Keratinocyte (primary cell): ENCODE measurements at regions not wholly inside any gene's neighbourhood (a gene's known extent, or its start where the extent isn't known, plus 50 kb on each side); places are given as distances from the start of the nearest gene placed in this dataset.

ENCODE experiments used
- DNase-seq: peaks from one replicate; pipeline ENCODE4 v3.0.0-alpha.2; 2011; ENCODE audit warnings: low read depth, missing footprints, low spot score
- FAIRE-seq: peaks from 2 replicates; lab custom pipeline; 2011; peaks lifted over from hg19 to GRCh38; lab: Jason Lieb, UNC
- H2AFZ ChIP-seq: 2 replicates; pipeline ENCODE4 v1.6.0; 2012; ENCODE audit warnings: low read length, control low read depth, inconsistent platforms; ENCODE audit not compliant: control insufficient read depth
- H3K27ac ChIP-seq: 2 replicates; pipeline ENCODE4 v1.5.1; 2011; ENCODE audit warnings: low read length; ENCODE audit not compliant: control insufficient read depth, insufficient read depth
- H3K27me3 ChIP-seq: 3 replicates; pipeline ENCODE4 v1.6.0; 2011; ENCODE audit warnings: low read length; ENCODE audit not compliant: control insufficient read depth, insufficient read depth; ENCODE audit errors: extremely low read depth
- H3K36me3 ChIP-seq, 2 experiments: 2 replicates in 1 of 2; 3 replicates in 1 of 2; pipeline ENCODE4 v1.5.1; 2011; ENCODE audit warnings: low read length in 2 of 2, mild to moderate bottlenecking in 1 of 2; ENCODE audit not compliant: control insufficient read depth in 2 of 2, insufficient read depth in 2 of 2; ENCODE audit errors: extremely low read depth in 1 of 2
- H3K4me1 ChIP-seq: 3 replicates; pipeline ENCODE4 v1.5.1; 2011; ENCODE audit warnings: low read length; ENCODE audit not compliant: control insufficient read depth, insufficient read depth; ENCODE audit errors: extremely low read depth
- H3K4me2 ChIP-seq: 3 replicates; pipeline ENCODE4 v1.6.0; 2011; ENCODE audit warnings: low read depth, low read length; ENCODE audit not compliant: control insufficient read depth, insufficient read depth; ENCODE audit errors: extremely low read depth
- H3K4me3 ChIP-seq, 3 experiments: fragments of 200-600 bp in 1 of 3; sonication (generic) in 1 of 3; 2 replicates in 2 of 3; 3 replicates in 1 of 3; pipeline ENCODE4 v1.5.1; 2011 to 2016; ENCODE audit warnings: low read length in 3 of 3, mild to moderate bottlenecking in 3 of 3, control low read depth in 2 of 3, inconsistent platforms in 1 of 3, low read depth in 1 of 3, mixed read lengths in 1 of 3, mixed run types in 1 of 3, moderate library complexity in 1 of 3; ENCODE audit not compliant: control insufficient read depth in 2 of 3, insufficient read depth in 2 of 3; ENCODE audit errors: extremely low read depth in 1 of 3
- H3K79me2 ChIP-seq: 2 replicates; pipeline ENCODE4 v1.6.0; 2012; ENCODE audit warnings: low read length; ENCODE audit not compliant: control insufficient read depth, insufficient read depth
- H3K9ac ChIP-seq: 3 replicates; pipeline ENCODE4 v1.6.0; 2011; ENCODE audit warnings: low read length; ENCODE audit not compliant: control insufficient read depth, insufficient read depth; ENCODE audit errors: extremely low read depth
- H3K9me1 ChIP-seq: 3 replicates; pipeline ENCODE4 v1.6.0; 2011; ENCODE audit warnings: low read length; ENCODE audit not compliant: control insufficient read depth, insufficient read depth; ENCODE audit errors: extremely low read depth
- H3K9me3 ChIP-seq: 2 replicates; pipeline ENCODE4 v1.5.1; 2012; ENCODE audit warnings: low read depth, low read length; ENCODE audit not compliant: control insufficient read depth
- H4K20me1 ChIP-seq: 3 replicates; pipeline ENCODE4 v1.6.0; 2011; ENCODE audit warnings: low read length; ENCODE audit not compliant: control insufficient read depth, insufficient read depth; ENCODE audit errors: extremely low read depth
- EZH2 ChIP-seq: IDR thresholded peaks from one replicate; pipeline ENCODE4 v1.6.1; 2012; ENCODE audit warnings: inconsistent platforms, mild to moderate bottlenecking, low read length, moderate library complexity
- dilution Hi-C: fragments of 300-500 bp; cut with MboI; formaldehyde crosslinking; loops from one replicate; pipeline ENCODE4 v1.7.0; 2020; ENCODE audit warnings: low sequenced_read_pairs; ENCODE audit not compliant: extremely low pct_ligation_motif_present
- TF ChIP-seq, protein P1 (sequence below), 3 experiments: IDR thresholded peaks in 1 of 3; conservative IDR thresholded peaks in 1 of 3; optimal IDR thresholded peaks in 1 of 3; 2 replicates in 2 of 3; 3 replicates in 1 of 3; pipeline versions ENCODE3 to v1.5.1; 2011; ENCODE audit warnings: low read length in 3 of 3, mild to moderate bottlenecking in 3 of 3, moderate library complexity in 2 of 3, control low read depth in 1 of 3, inconsistent platforms in 1 of 3; ENCODE audit not compliant: insufficient read depth in 2 of 3; ENCODE audit errors: extremely low read depth in 1 of 3

DNA sequence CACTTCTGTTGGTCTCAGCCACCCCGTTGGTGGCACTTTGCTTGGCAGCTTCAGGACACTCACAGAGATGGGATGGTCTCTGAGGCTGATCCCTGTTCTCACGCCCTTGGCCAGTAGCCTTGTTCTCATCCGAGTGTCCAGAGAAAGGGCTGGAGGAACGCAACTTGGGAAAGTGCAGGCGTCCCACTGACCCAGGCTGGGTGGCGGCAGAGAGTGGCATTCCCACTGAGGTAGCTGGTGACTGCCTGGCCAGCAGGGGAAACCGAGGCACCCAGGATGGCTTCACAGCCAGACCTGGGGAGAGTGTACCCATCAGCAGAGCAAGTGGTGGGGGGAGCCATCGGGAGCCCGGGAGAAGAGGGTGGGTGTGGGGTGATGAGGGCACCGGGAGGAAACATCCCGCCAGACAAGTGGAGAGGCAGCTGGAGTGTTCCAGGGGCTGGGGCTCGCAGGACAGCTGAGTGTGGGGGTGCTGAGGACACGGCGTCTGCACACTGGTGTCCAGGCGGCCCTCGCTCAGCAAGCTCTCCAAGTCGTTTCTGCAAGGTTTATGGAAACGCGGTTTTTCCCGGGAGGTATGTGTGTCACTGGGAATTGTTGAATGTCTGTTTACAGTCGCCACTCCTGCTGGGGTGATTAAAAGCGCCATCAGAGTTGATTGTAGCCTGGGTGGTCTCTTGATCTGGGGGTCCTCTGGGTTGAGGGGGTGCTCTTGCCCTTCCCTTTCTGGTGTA, 97.8 kb downstream of the SIK1 start:
- no peak for DNase-seq
- H3K4me1 ChIP-seq: peaks cover 18% of the 10 kb centered on the region
- H3K4me2 ChIP-seq: no peak overlapping the region
- H3K79me2 ChIP-seq: no peaks in the 10 kb centered on the region
- no peak overlapping the region for H2AFZ ChIP-seq
- H3K9me1 ChIP-seq: peaks cover 2% of the 10 kb centered on the region
- peaks cover 5% of the 10 kb centered on the region for H3K27me3 ChIP-seq
- dilution Hi-C loops: no loop called here
- no peak for FAIRE-seq
- no peak overlapping the region for H3K9ac ChIP-seq
- no peaks in the 10 kb centered on the region for H4K20me1 ChIP-seq
- H3K9me3 ChIP-seq: no peaks in the 10 kb centered on the region
- no peak overlapping the region for H3K4me3 ChIP-seq
- H3K36me3 ChIP-seq: no peaks in the 10 kb centered on the region
- TF ChIP-seq EZH2: no peak
- TF ChIP-seq, protein P1, sequence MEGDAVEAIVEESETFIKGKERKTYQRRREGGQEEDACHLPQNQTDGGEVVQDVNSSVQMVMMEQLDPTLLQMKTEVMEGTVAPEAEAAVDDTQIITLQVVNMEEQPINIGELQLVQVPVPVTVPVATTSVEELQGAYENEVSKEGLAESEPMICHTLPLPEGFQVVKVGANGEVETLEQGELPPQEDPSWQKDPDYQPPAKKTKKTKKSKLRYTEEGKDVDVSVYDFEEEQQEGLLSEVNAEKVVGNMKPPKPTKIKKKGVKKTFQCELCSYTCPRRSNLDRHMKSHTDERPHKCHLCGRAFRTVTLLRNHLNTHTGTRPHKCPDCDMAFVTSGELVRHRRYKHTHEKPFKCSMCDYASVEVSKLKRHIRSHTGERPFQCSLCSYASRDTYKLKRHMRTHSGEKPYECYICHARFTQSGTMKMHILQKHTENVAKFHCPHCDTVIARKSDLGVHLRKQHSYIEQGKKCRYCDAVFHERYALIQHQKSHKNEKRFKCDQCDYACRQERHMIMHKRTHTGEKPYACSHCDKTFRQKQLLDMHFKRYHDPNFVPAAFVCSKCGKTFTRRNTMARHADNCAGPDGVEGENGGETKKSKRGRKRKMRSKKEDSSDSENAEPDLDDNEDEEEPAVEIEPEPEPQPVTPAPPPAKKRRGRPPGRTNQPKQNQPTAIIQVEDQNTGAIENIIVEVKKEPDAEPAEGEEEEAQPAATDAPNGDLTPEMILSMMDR (optimal IDR thresholded peaks at IDR 0.05 in 1 of 3, IDR thresholded peaks at IDR 0.05 in 1 of 3, conservative IDR thresholded peaks at IDR 0.05 in 1 of 3; ENCODE audit: extremely low read depth in 1 of 3, insufficient read depth in 2 of 3, low read length in 3 of 3): no peak
- no peak overlapping the region for H3K27ac ChIP-seq

DNA sequence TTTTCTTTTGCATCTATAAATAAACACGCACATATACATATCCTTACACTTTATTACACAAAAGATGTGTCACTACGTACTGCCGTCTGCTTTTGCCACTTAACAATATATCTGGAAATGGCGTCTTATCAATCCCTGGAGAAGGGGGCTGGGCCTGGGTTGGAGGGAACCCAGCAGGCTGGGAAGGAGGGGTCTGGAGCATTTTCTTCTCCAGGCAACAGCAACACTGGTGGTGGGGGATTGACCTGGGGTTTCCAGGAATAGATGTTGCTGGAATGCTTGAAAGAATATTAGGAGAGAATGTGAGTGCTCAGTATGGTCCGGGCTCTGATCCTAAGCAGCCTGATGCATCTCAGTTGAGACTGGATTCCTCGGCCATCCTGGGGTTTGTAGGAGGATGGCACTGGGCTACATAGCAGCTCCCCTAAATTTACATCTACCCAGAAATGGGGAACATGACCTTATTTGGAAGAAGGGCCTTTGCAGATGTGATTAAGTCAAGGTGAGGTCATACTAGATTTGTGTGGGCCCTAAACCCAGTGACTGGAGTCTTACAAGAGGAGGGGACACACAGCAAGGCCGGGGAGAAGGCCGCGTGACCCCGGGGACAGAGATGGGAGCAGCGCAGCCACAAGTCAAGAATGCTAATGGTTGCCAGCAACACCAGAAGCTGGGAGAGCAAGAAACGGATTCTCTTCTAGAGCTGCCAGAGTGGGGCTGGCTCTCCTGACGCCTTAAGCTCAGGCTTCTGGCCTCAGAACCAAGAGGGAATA, 98.6 kb downstream of the SIK1 start:
- Histone ChIP-seq H3K4me3 (no peak overlapping the region), H4K20me1 (no peaks in the 10 kb centered on the region), H3K9me1 (peaks cover 2% of the 10 kb centered on the region), H3K9ac (no peak overlapping the region), H3K27ac (no peak overlapping the region), H3K9me3 (no peaks in the 10 kb centered on the region), H3K4me1 (peaks cover 10% of the 10 kb centered on the region), H3K79me2 (no peaks in the 10 kb centered on the region), H3K4me2 (no peak overlapping the region), H3K27me3 (peaks cover 5% of the 10 kb centered on the region), H3K36me3 (no peaks in the 10 kb centered on the region), H2AFZ (no peak overlapping the region)
- FAIRE-seq: no peak
- no peak for TF ChIP-seq EZH2
- TF ChIP-seq, protein P1 (optimal IDR thresholded peaks at IDR 0.05 in 1 of 3, IDR thresholded peaks at IDR 0.05 in 1 of 3, conservative IDR thresholded peaks at IDR 0.05 in 1 of 3; ENCODE audit: extremely low read depth in 1 of 3, insufficient read depth in 2 of 3, low read length in 3 of 3): no peak
- no peak for DNase-seq
- dilution Hi-C loops: no loop called here
